Activated CD4-positive, alpha-beta T cell treated with anti-CD3 and anti-CD28 coated beads for 36 hours (primary cell): ENCODE measurements at regions not wholly inside any gene's neighbourhood (a gene's known extent, or its start where the extent isn't known, plus 50 kb on each side); places are given as distances from the start of the nearest gene placed in this dataset.
A peak's percentile ranks its signal among the peaks of the same experiment; 100 is the strongest.

Experiments used
- ATAC-seq: fragments of 200-7000 bp; cut with Tn5 transposase; one replicate; pipeline ENCODE4 v1.10.0; 2021; ENCODE audit warnings: mild to moderate bottlenecking, moderate library complexity
- CTCF ChIA-PET: fragments of 350-600 bp; sonication (Branson Sonifier 250); formaldehyde crosslinking; loops from one replicate; lab custom pipeline; 2021; ENCODE audit warnings: antibody characterized with exemption; lab: Charles Lee
- POLR2A ChIA-PET: fragments of 350-600 bp; sonication (Branson Sonifier 250); formaldehyde crosslinking; loops from one replicate; lab custom pipeline; 2021; ENCODE audit warnings: antibody characterized with exemption, inconsistent platforms; lab: Charles Lee
- DNase-seq: peaks from one replicate; pipeline ENCODE4 v3.0.0-alpha.2; 2020
- H3K27ac Mint-ChIP-seq: one replicate; pipeline ENCODE4 v1.8.0; 2021; ENCODE audit warnings: mixed read lengths
- H3K27me3 Mint-ChIP-seq: one replicate; pipeline ENCODE4 v1.8.0; 2021; ENCODE audit warnings: mixed read lengths
- H3K36me3 Mint-ChIP-seq: one replicate; pipeline ENCODE4 v1.8.0; 2021; ENCODE audit warnings: low read depth, mixed read lengths
- H3K4me1 Mint-ChIP-seq: one replicate; pipeline ENCODE4 v1.8.0; 2021; ENCODE audit warnings: mixed read lengths
- H3K4me3 Mint-ChIP-seq: one replicate; pipeline ENCODE4 v1.8.0; 2021; ENCODE audit warnings: mild to moderate bottlenecking, moderate library complexity, mixed read lengths
- H3K9me3 Mint-ChIP-seq: one replicate; pipeline ENCODE4 v1.8.0; 2021; ENCODE audit warnings: low read depth, mixed read lengths
- intact Hi-C, 2 experiments: fragments of 100-400 bp; cut with DNase I in 1 of 2; cut with micrococcal nuclease in 1 of 2; formaldehyde crosslinking; loops; one replicate each; pipeline versions ENCODE4 v1.14.2 to v1.15.1; 2022 to 2024; cut with DNase I, micrococcal nuclease

- DNase-seq (no peak), ATAC-seq (no peak)
- H3K4me3 Mint-ChIP-seq, result no peak overlapping the region
- H3K36me3 Mint-ChIP-seq, result no peaks in the 10 kb centered on the region
- POLR2A ChIA-PET, result no interaction called here
- intact Hi-C loops, result no loop called here
- CTCF ChIA-PET, result no interaction called here
- H3K4me1 Mint-ChIP-seq, result peaks cover 6% of the 10 kb centered on the region
- no peaks in the 10 kb centered on the region for H3K9me3 Mint-ChIP-seq
- peaks cover 2% of the 10 kb centered on the region for H3K27me3 Mint-ChIP-seq
- no peak overlapping the region for H3K27ac Mint-ChIP-seq
Observed at GRCh38 chr16:87244636-87245197, 72.5 kb downstream of the C16orf95 start.

- Mint-ChIP-seq H3K9me3 (no peaks in the 10 kb centered on the region), H3K27me3 (peaks cover 2% of the 10 kb centered on the region), H3K4me3 (no peak overlapping the region), H3K27ac (no peak overlapping the region), H3K36me3 (no peaks in the 10 kb centered on the region), H3K4me1 (peaks cover 6% of the 10 kb centered on the region)
- DNase-seq, result no peak
- intact Hi-C loops, result no loop called here
- POLR2A ChIA-PET, result no interaction called here
- no peak for ATAC-seq
- CTCF ChIA-PET, result interaction anchor here (0.7 kb wide), 2 partner anchors 9 to 481 kb away, joined by 3 read pairs; no protein-coding TSS in a partner anchor
Observed at GRCh38 chr16:87245511-87245910, 71.7 kb downstream of the C16orf95 start.

- CTCF ChIA-PET, result no interaction called here
- Mint-ChIP-seq H3K27me3 (peaks cover 2% of the 10 kb centered on the region), H3K27ac (no peak overlapping the region), H3K36me3 (no peaks in the 10 kb centered on the region), H3K4me3 (no peak overlapping the region), H3K4me1 (peaks cover 6% of the 10 kb centered on the region), H3K9me3 (no peaks in the 10 kb centered on the region)
- ATAC-seq (no peak), DNase-seq (no peak)
- POLR2A ChIA-PET, result no interaction called here
- intact Hi-C loops, result no loop called here
Observed at GRCh38 chr16:87246269-87247065, 70.7 kb downstream of the C16orf95 start.

DNA sequence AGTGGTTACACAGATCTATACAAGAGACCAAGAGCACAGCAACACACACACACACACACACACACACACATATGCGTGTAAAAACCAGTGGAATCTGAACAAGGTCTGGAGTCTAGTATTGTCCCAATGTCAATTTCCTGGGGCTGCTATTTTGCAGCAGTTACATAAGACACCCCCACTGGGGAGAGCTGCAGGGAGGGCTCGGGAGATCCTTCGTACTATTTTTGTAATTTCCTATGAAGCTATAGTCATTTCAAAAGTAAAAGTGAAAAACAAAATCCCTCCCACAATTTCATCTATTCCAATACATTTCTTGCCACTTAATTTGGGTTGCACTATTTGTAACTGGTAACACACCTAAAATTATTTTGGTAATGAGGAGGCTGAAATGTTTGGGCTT lies 68.5 kb downstream of the C16orf95 start:
- H3K9me3 Mint-ChIP-seq, result no peaks in the 10 kb centered on the region
- ATAC-seq, result no peak
- POLR2A ChIA-PET, result no interaction called here
- CTCF ChIA-PET, result no interaction called here
- H3K4me3 Mint-ChIP-seq, result no peak overlapping the region
- intact Hi-C loops, result no loop called here
- H3K27ac Mint-ChIP-seq, result no peak overlapping the region
- DNase-seq, result no peak
- H3K27me3 Mint-ChIP-seq, result peaks cover 2% of the 10 kb centered on the region
- no peaks in the 10 kb centered on the region for H3K36me3 Mint-ChIP-seq
- H3K4me1 Mint-ChIP-seq, result peaks cover 6% of the 10 kb centered on the region

DNA sequence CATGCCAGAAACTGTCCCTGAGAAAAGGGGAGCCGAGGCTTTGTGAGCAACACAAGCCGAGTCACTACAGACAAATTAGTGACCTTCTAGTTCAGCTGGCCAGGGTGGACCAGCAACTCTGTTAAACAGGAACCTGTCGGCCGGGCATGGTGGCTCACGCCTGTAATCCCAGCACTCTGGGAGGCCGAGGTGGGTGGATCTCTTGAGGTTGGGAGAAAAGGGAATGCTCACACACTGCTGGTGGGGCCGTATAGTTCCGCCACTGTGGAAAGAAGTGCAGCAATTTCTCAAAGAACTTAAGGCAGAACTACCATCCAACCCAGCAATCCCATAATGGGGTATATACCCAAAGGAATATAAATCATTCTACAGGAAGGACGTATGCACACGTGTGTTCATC lies 67.8 kb downstream of the C16orf95 start:
- ATAC-seq (no peak), DNase-seq (no peak)
- no peak overlapping the region for H3K27ac Mint-ChIP-seq
- H3K27me3 Mint-ChIP-seq, result peaks cover 2% of the 10 kb centered on the region
- POLR2A ChIA-PET, result no interaction called here
- intact Hi-C loops, result no loop called here
- CTCF ChIA-PET, result no interaction called here
- peaks cover 6% of the 10 kb centered on the region for H3K4me1 Mint-ChIP-seq
- H3K9me3 Mint-ChIP-seq, result no peaks in the 10 kb centered on the region
- no peaks in the 10 kb centered on the region for H3K36me3 Mint-ChIP-seq
- no peak overlapping the region for H3K4me3 Mint-ChIP-seq

- ATAC-seq, result no peak
- Mint-ChIP-seq H3K4me1 (peaks cover 6% of the 10 kb centered on the region), H3K27ac (no peak overlapping the region), H3K9me3 (no peaks in the 10 kb centered on the region), H3K27me3 (no peaks in the 10 kb centered on the region), H3K36me3 (no peaks in the 10 kb centered on the region), H3K4me3 (no peak overlapping the region)
- POLR2A ChIA-PET, result no interaction called here
- intact Hi-C loops, result no loop called here
- CTCF ChIA-PET, result no interaction called here
- no peak for DNase-seq
Observed at GRCh38 chr16:87250431-87250960, 66.7 kb downstream of the C16orf95 start.

DNA sequence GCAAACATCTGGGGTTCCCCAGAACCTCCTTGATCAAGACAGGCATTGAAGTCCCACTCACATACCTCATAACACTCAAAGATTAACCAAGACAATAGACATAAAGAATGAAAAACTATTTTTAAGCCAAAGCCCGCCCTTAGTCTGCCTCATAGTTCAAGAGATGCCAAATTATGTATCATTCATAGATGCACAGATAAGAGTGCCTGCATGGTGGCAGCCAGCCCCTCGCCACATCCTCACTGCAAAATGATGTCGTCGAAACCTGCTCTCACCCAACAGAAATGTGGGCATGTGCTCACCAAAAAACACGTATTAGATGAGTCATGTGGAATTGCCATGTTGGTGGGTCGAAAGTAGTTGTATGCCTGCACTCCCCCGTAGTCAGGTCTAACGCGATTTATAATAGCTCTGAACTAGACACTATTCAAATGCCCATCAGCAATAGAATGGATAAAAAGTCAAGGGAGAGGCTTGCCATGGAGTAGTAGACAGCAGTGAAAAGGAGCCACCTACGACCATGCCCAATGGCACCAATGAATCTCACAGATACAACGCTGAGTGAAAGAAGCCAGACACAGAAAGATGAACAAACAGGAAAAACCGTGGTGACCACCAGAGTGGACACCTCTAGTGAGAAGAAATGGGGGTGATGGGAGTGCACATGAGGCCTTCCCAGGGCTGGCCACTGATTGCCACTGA lies 64.8 kb downstream of the C16orf95 start:
- CTCF ChIA-PET, result interaction anchor here (0.7 kb wide), 2 partner anchors 51 to 122 kb away, joined by 3 read pairs; no protein-coding TSS in a partner anchor
- Mint-ChIP-seq H3K4me1 (peaks cover 6% of the 10 kb centered on the region), H3K27ac (no peak overlapping the region), H3K9me3 (no peaks in the 10 kb centered on the region), H3K36me3 (no peaks in the 10 kb centered on the region), H3K27me3 (no peaks in the 10 kb centered on the region), H3K4me3 (no peak overlapping the region)
- POLR2A ChIA-PET, result no interaction called here
- ATAC-seq (peak; percentile 19), DNase-seq (peak; percentile 12)
- intact Hi-C loops, result no loop called here
